Gastrocnemius medialis (tissue), 4 donors: ENCODE measurements at regions not wholly inside any gene's neighbourhood (a gene's known extent, or its start where the extent isn't known, plus 50 kb on each side); places are given as distances from the start of the nearest gene placed in this dataset.

Experiments used
- ATAC-seq, 2 donors: fragments of 150-250 bp; one replicate each; pipeline ENCODE4 v1.9.1; 2016
- DNase-seq, 2 donors: peaks; one replicate each; pipeline ENCODE4 v3.0.0-alpha.2; 2019
- H3K27ac ChIP-seq, 4 donors: fragments of 200-600 bp; sonication (generic); 1 replicate in 1 of 4; 2 replicates in 3 of 4; pipeline ENCODE4 v1.5.1; 2016 to 2018; ENCODE audit warnings: mild to moderate bottlenecking in 2 of 4, moderate library complexity in 1 of 4
- H3K27me3 ChIP-seq, 3 donors: fragments of 200-600 bp; sonication (generic) in 2 of 3; 1 replicate in 1 of 3; 2 replicates in 2 of 3; pipeline versions ENCODE4 v1.5.1 to v1.6.0; 2016 to 2019; ENCODE audit warnings: mild to moderate bottlenecking in 1 of 3, moderate library complexity in 1 of 3
- H3K36me3 ChIP-seq, 2 donors: fragments of 200-600 bp; sonication (generic) in 1 of 2; one replicate each; pipeline ENCODE4 v1.5.1; 2017 to 2018
- H3K4me1 ChIP-seq, 2 donors: fragments of 200-600 bp; sonication (generic) in 1 of 2; one replicate each; pipeline ENCODE4 v1.5.1; 2016 to 2017; ENCODE audit warnings: mild to moderate bottlenecking in 2 of 2
- H3K4me3 ChIP-seq, 4 donors: fragments of 200-600 bp; sonication (generic) in 3 of 4; 1 replicate in 1 of 4; 2 replicates in 3 of 4; pipeline ENCODE4 v1.5.1; 2016 to 2019; ENCODE audit warnings: mild to moderate bottlenecking in 2 of 4
- H3K9me3 ChIP-seq, 3 donors: fragments of 200-600 bp; sonication (generic) in 2 of 3; 1 replicate in 1 of 3; 2 replicates in 2 of 3; pipeline ENCODE4 v1.5.1; 2016 to 2019
- CTCF ChIP-seq, 5 experiments: fragments of 450-650 bp in 3 of 5; fragments of 200-600 bp in 2 of 5; sonication (generic) in 2 of 5; IDR thresholded peaks in 4 of 5; conservative IDR thresholded peaks in 1 of 5; 1 replicate in 4 of 5; 2 replicates in 1 of 5; pipeline ENCODE4 v1.5.1; 2016 to 2019; ENCODE audit warnings: antibody characterized with exemption in 5 of 5, mild to moderate bottlenecking in 3 of 5, moderate library complexity in 3 of 5
- POLR2A ChIP-seq, 2 donors: fragments of 450-650 bp; IDR thresholded peaks; one replicate each; pipeline ENCODE4 v1.6.1; 2017; ENCODE audit warnings: antibody characterized with exemption in 2 of 2, mild to moderate bottlenecking in 2 of 2, moderate library complexity in 2 of 2
- in situ Hi-C, 4 donors: fragments of 200-750 bp; cut with MboI; loops; one replicate each; pipeline versions ENCODE4 v1.15.0 to v1.8.0; 2017; ENCODE audit warnings: low sequenced_read_pairs in 4 of 4
- intact Hi-C: fragments of 100-400 bp; cut with DNase I; formaldehyde crosslinking; loops from one replicate; pipeline ENCODE4 v1.15.1; 2023; ENCODE audit warnings: low total_unique reads

- Histone ChIP-seq H3K4me1 (no peaks in the 10 kb centered on the region), H3K4me3 (no peak overlapping the region), H3K9me3 (no peaks in the 10 kb centered on the region), H3K36me3 (no peaks in the 10 kb centered on the region), H3K27ac (no peak overlapping the region), H3K27me3 (no peaks in the 10 kb centered on the region)
- ATAC-seq (no peak), DNase-seq (no peak)
- in situ Hi-C loops, result no loop called here
- TF ChIP-seq CTCF (IDR thresholded peaks at IDR 0.05 in 4 of 5, conservative IDR thresholded peaks at IDR 0.05 in 1 of 5) (no peak), POLR2A (IDR thresholded peaks at IDR 0.05) (no peak)
- intact Hi-C loops, result no loop called here
These were observed 293.8 kb downstream of the CTTN start for GRCh38 chr11:70692131-70692530.

- DNase-seq, result no peak
- in situ Hi-C loops, result no loop called here
These were observed 296.0 kb downstream of the CTTN start for GRCh38 chr11:70694371-70694770.

DNA sequence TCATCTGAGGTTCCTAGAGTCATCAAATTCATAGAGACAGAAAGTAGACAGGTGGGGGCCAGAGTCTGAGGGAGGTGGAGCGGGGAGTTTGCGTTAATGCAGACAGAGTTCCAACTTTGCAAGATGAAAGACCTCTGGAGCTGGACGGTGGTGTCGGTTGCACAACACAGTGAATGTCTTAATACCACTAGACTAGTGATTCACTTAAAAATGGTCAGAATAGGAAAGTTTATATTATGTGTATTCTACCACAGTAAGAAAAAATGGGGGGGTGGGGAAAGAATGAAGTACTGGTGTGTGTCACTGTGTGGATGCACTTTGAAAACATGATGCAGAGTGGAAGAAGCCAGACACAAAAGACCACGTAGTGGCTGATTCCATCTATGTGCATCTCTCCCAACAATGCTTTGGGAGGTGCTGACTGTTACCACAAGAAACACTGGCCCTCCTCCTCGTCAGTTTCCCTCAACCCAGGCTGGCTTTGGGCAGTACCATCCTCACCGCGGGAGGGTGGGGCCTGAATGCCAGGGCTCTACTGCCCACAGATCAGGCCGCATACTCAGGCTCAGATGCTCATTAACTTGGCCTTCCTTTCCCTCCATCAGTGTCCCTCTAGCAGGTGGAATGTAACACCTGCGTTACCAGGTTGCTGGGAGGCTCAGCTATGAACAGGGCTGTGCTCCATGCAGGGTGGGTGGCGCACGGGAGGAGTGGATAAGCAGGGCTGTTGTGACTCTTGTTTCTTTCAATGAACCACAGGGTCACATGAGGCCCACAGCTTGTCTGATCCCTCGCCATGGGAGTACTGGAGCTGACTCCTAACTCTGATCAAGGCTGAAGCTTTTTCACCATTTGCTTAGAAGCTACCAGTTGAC, 297.0 kb downstream of the CTTN start:
- Histone ChIP-seq H3K9me3 (no peaks in the 10 kb centered on the region), H3K27ac (no peak overlapping the region), H3K36me3 (no peaks in the 10 kb centered on the region), H3K4me1 (no peaks in the 10 kb centered on the region), H3K27me3 (no peaks in the 10 kb centered on the region), H3K4me3 (no peak overlapping the region)
- ATAC-seq (no peak), DNase-seq (no peak)
- in situ Hi-C loops (no loop called here), intact Hi-C loops (no loop called here)
- TF ChIP-seq CTCF (IDR thresholded peaks at IDR 0.05 in 4 of 5, conservative IDR thresholded peaks at IDR 0.05 in 1 of 5) (no peak), POLR2A (IDR thresholded peaks at IDR 0.05) (no peak)

More at GRCh38 chr11:70694371-70694770, 296.0 kb downstream of the CTTN start:
- Histone ChIP-seq H3K9me3 (no peaks in the 10 kb centered on the region), H3K4me1 (no peaks in the 10 kb centered on the region), H3K27ac (no peak overlapping the region), H3K36me3 (no peaks in the 10 kb centered on the region), H3K27me3 (no peaks in the 10 kb centered on the region), H3K4me3 (no peak overlapping the region)
- no peak for TF ChIP-seq POLR2A (IDR thresholded peaks at IDR 0.05)
- ATAC-seq, result no peak
- intact Hi-C loops, result no loop called here

- H3K27me3 ChIP-seq, result no peaks in the 10 kb centered on the region
- H3K9me3 ChIP-seq, result no peaks in the 10 kb centered on the region
- in situ Hi-C loops (no loop called here), intact Hi-C loops (no loop called here)
- H3K27ac ChIP-seq, result no peak overlapping the region
- no peak for ATAC-seq
- H3K36me3 ChIP-seq, result no peaks in the 10 kb centered on the region
- TF ChIP-seq CTCF (IDR thresholded peaks at IDR 0.05 in 4 of 5, conservative IDR thresholded peaks at IDR 0.05 in 1 of 5), result no peak
- TF ChIP-seq POLR2A (IDR thresholded peaks at IDR 0.05), result no peak
- no peak for DNase-seq
- H3K4me3 ChIP-seq, result no peak overlapping the region
- H3K4me1 ChIP-seq, result no peaks in the 10 kb centered on the region
These were observed 297.7 kb downstream of the CTTN start for GRCh38 chr11:70696076-70696475.

DNA sequence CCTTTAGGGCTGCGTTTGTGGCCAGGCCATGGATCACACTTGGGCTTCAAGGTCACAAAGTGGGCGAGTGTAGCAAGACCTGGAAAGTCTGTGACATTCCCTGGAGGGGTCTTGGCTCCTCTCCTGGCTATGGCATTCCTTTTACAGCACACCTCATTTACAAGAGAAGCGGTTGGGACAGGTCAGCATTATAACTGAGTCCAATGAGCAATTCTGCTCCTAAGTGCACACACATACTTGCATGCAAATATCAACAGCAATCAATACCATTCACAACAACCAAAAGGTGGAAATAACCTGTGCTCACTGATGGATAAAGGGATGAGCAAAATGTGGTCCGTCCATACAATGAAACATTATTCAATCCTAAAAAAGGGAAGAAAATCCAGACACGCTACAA, 298.2 kb downstream of the CTTN start:
- ATAC-seq, result no peak
- in situ Hi-C loops, result no loop called here
- no peak overlapping the region for H3K4me3 ChIP-seq

More for the DNA sequence above, 298.2 kb downstream of the CTTN start:
- Histone ChIP-seq H3K9me3 (no peaks in the 10 kb centered on the region), H3K4me1 (no peaks in the 10 kb centered on the region), H3K27ac (no peak overlapping the region), H3K27me3 (no peaks in the 10 kb centered on the region), H3K36me3 (no peaks in the 10 kb centered on the region)
- TF ChIP-seq POLR2A (IDR thresholded peaks at IDR 0.05) (no peak), CTCF (IDR thresholded peaks at IDR 0.05 in 4 of 5, conservative IDR thresholded peaks at IDR 0.05 in 1 of 5) (no peak)
- no peak for DNase-seq
- intact Hi-C loops, result no loop called here
